HG03460 (cell line): ENCODE measurements at regions not wholly inside any gene's neighbourhood (a gene's known extent, or its start where the extent isn't known, plus 50 kb on each side); places are given as distances from the start of the nearest gene placed in this dataset.
A peak's percentile ranks its signal among the peaks of the same experiment; 100 is the strongest.

ENCODE experiments used
- ATAC-seq: cut with Tn5 transposase; IDR thresholded peaks from one replicate; pipeline ENCODE4 v1.9.1; 2021; ENCODE audit not compliant: unreplicated experiment

GRCh38 chr7:124432009-124432578 lies 333.5 kb downstream of the GPR37 start:
- ATAC-seq = no peak

DNA sequence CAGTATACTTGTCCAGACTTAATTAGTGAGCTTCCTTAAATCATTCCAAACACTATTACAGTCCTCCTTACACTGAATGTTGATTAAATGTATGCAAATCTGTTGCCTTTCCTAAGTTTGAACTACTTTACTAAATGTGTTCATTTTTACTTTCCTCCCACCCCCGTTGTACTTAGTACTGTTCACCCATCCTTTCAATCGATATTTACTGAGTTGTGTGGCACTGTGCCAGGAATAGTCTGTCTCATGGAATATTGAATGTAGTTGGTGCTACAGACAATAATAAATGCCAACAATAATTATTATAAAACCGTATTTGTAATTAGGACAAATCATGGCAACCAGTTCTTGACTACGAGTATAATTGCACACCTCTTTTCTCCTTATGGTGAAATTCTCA lies 335.7 kb downstream of the GPR37 start:
- ATAC-seq = no peak

GRCh38 chr7:124428781-124429180 lies 336.8 kb downstream of the GPR37 start:
- no peak for ATAC-seq

- ATAC-seq = no peak
Measured at GRCh38 chr7:124426621-124427020, 339.0 kb downstream of the GPR37 start.

DNA sequence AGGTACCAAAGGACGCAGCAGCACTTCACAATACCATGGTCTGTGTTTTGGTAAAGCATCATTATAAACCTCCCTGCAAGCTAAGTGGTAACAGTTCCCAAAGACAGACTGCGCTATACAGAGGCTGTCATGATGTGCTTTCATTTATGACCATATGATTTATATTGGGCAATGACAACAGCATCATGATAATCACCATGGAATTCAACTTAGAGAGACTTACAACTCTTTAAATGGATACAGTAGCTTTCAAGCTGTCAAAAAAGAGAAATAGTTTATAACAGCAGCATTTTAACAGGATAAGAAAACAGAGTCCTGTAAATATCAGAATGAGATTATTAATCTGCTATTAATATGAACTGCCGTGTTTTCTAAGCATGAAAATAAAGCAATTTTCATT lies 341.7 kb downstream of the GPR37 start:
- ATAC-seq = no peak

- ATAC-seq = no peak
Measured at GRCh38 chr7:124422081-124422480, 343.5 kb downstream of the GPR37 start.

- ATAC-seq = no peak
Measured at GRCh38 chr7:124420367-124420766, 345.2 kb downstream of the GPR37 start.

- no peak for ATAC-seq
Measured at GRCh38 chr7:124413029-124413428, 352.6 kb downstream of the GPR37 start.

DNA sequence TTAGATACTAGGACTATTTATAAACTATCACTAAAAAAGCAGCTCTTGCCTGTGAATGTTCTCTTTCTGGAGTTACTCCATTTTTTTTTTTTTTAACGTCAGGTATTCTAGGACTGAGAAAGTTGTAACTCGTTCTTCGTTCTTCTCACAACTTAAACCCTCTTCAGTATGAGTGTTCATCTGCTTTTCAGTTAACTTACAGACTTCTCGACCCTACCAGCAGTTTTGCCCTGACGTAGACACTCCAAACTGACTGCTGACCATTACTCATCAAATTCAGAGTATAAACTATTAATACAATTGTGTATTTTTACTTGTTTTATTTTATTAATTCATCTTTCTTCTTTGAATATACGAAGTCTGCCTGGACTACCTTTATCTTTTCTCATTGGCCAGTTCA lies 353.1 kb downstream of the GPR37 start:
- ATAC-seq = no peak

GRCh38 chr7:124411796-124412195 lies 353.8 kb downstream of the GPR37 start:
- no peak for ATAC-seq

GRCh38 chr7:124403587-124403986 lies 362.0 kb downstream of the GPR37 start:
- no peak for ATAC-seq

DNA sequence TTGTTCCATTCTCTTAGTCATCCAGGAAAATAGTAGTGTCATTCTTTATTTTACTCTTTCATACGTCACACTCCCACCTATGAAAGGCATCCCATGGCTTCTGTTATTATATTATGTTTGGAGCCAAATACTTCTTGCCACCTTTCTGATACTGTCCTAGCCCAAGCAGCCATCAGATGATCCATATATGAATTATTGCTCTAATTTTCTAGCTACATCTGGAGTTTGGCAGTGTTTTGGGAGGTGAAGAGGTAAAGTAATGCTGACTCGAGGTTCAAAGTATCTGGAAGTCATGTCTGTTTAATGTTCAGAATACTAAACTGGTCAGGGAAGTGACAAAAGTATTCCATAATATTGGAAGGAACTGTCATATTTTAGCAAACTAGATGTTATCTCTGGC lies 362.5 kb downstream of the GPR37 start:
- no peak for ATAC-seq

- ATAC-seq = peak; percentile 61
Measured at GRCh38 chr7:124399941-124400340, 365.7 kb downstream of the GPR37 start.

DNA sequence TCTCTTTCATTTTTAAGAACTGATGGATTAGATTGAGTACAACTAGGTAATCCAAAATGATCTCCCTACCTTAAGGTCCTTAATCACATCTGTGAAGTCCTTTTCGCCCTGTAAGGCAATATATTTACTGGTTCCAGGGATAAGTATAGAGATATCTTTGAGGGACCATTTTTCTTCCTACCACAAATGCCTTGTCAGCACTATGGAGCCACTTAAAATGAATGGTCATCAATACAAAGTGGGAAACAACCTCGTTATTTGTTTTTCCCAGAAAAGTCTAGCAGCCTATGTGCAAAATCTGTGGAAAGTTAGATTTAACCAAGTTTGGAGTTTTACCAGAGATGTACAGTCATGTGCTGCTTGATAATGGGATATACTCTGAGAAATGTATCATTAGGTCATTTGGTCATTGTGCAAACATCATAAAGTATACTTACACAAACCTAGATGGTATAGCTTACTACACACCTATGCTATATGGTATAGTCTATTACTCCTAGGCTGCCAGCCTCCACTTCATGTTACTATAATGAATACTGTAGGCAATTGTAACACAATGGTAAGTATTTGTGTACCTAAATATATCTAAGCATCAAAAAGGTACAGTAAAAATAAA lies 366.2 kb upstream of the TMEM229A start:
- no peak for ATAC-seq

- no peak for ATAC-seq
Measured at GRCh38 chr7:124397134-124397533, 364.3 kb upstream of the TMEM229A start.

DNA sequence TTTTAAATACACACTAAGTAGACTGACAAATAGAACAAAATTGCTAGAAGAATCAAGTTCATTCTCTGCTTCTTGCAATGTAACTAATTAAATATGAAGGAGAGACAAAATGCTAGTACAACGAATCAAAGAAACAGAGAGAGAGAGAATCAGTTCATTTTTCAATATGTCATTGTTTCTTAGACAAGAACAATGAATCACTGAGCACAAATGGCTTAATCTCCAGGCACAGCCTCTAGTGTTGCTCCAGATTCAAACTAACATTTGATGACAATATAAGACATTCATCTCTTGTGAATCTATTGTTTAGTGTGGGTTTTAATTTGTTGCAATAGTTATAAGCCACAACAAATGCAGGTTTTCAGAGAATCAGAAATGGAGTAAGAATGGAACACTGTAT lies 357.4 kb upstream of the TMEM229A start:
- ATAC-seq = no peak

DNA sequence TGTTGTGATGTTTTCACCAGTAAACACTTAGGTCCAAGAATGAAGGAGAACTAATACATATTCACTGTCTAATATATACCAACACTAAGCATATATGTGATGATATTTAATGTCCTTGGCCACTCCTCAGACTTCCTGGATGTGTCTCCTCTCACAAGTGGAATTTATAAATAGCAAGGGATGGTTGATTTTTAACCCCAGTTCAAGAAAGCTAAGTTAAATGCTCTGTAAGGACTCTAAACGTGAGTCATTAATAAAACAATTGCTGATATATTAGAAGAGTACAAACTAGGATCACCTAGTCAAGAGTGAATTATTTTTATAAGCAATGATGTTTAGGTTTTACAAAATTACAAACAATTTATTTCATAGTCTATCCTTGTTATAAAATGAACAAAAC lies 355.9 kb upstream of the TMEM229A start:
- no peak for ATAC-seq

GRCh38 chr7:124387056-124387455 lies 354.2 kb upstream of the TMEM229A start:
- no peak for ATAC-seq

GRCh38 chr7:124379296-124379695 lies 346.4 kb upstream of the TMEM229A start:
- ATAC-seq = no peak

DNA sequence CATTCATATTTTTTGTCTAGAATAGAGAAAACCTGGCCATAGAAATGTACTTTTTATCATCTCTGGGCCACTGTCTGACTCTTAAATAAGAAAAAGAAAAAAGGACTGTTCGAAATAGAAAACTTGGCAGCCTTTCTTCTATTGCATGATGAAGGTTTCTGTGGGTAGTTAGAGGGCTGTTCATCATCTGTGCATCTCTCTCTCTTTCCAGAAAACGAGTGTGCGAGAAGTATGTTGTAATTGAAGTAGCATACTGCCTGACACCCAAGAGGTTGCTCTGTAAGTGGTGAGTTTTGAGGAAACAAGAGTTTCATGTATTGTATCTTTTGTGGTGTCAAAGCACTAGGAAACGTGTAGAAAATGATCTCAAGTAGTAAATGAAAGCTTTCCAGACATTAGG lies 343.2 kb upstream of the TMEM229A start:
- ATAC-seq = no peak

GRCh38 chr7:124375391-124375790 lies 342.5 kb upstream of the TMEM229A start:
- ATAC-seq = no peak

DNA sequence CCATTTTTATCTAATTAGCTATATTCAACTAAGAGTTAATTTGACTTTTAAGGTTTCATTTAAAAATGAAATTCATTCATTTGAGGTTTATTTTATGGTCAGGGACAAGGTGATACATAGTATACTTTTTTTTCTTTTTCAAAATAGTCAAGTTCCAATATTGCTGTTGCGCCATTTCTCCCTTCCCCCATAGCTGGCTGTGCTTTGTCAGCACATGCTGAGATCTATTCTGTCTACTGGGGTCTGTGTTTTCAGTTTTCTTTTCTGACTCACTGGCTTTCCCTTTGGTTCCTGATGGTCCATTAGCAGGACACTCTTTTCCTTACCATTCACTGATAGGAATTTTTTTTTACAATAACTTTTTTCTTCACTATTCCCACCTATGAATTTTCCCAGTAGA lies 336.4 kb upstream of the TMEM229A start:
- no peak for ATAC-seq

DNA sequence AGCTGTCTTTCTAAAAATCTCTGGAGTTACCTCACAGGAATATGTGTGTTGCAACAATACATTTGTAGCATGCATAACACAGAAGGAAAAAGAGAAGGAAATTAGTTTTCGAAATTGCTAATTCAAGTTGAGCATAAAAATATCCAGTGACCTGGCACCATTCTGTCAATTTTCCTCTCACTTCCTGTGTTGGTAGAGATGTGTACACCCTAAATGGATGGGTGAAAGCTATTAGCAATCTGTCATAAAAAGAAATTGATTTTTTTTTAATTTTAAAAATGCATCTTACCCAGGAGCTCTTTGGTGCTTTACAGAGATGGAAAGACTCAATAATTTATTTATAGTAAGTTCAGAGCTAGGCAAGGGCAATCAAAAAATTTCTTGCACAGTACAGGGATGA lies 333.3 kb upstream of the TMEM229A start:
- no peak for ATAC-seq
